ENCODE measurements at regions not wholly inside any gene's neighbourhood (a gene's known extent, or its start where the extent isn't known, plus 50 kb on each side); places are given as distances from the start of the nearest gene placed in this dataset.
"Not testable (repeated sequence)": the region's sequence is repeated elsewhere in the genome, so short reads cannot be mapped to it uniquely, and the experiment has no call there.

DNA sequence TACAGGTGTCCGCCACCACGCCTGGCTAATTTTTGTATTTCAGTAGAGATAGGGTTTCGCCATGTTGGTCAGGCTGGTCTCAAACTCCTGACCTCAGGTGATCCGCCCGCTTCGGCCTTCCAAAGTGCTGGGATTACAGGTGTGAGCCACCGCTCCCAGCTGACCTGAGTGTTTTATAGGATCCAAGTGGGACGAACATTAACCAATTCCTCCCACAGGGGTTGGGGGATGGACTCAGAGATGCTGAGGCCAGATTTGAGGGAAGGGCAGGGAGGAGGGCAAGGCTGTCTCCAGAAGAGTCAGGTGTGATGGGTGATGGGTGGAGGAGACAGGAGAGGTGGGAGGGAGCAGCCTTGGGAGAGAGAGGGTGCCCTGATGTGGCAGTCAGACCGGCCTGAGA, 65.0 kb upstream of the SMAD6 start:
- not testable (repeated sequence) for DNase-seq

DNA sequence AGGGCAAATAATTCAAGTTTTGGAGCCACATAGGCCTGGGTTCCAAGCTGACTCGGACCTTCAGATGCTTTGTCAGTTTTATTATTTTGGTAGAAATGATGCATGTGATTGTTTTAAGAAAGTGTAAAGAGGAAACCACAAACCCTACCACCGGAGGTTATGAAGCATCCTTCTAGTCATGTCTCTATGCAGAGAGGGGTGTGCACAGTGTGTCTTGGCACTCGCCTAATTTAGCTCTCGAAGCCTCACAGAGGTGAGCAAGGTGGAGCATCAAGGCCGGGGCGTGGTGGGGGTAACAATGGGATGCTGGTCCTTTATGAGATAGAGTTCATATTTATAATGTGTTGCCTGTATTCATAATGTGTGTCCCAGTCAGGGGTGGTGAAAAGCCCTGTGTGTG, 63.7 kb upstream of the SMAD6 start:
- no peak for DNase-seq

DNA sequence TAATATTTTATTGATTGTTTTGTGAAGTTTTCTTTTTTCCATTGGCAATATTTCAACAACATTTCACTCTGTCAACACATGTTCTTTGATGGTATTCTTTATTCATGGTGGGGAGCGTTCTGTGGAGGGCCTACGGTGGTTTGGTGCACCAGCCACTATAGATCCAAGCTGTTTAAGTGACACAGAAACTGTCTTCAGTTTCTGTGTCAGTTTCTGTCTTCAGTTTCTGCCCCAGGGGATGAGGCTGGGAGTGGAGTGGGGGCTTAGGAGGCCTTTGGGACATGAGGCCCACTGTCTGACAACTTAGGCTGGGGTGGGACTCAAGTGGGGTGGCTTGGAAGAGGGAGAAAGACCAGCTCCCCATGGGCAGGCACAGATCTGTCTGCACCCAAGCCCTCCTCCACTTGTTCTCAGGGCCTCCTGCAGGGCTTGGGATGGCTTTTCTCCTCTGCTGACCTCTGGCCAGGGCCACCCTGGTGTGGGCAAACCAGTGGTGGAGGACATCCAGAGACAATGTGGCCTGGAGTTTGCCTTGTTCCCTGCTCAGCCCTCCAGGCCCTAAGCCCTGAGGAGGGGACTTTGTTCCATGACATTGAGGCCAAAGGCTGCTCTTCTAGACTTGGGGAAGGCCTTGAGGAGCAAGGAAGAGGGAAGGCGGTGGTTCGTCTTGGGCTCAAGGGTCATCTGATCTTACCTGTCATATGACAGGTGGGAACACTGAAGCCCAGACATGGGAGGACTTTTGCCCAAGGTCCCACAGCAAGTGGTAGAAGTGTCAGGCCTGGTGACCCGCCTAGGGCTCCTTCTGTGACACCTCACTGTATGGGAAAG, 60.3 kb upstream of the SMAD6 start:
- no peak for DNase-seq

DNA sequence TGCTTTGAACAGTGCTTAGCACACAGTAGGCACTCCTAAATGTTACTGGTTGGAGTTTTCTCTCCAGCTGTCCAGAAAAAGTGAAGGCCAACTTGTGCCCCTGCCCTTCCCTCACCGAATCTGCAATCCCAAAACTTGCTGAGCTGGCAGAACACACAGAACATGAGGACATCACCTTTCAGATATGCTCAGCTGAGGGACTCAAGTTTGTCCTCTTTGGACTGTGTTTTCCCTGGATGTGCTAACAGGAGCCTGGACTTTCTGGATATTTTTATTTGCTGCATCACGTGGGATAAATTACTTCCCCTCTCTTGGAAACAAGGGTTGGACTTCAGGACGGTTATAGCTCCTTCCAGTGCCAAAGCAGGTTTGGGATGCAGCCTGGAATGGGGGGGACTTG, 59.5 kb upstream of the SMAD6 start:
- no peak for DNase-seq

DNA sequence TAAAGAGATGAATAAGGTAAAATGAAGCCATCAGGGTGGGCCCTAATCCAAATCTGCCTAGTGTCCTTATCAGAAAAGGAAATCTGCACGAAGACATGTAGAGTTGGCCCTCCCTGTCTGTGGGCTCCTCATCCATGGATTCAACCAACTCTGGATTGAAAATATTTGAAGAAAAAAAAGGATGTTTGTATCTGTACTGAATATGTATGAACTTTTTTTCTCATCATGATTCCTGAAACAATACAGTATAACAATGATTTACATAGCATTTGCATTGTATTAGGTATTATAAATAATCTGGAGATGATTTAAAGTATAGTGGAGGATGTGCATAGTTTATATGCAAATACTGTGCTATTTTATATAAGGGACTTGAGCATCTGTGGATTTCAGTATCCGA, 59.0 kb upstream of the SMAD6 start:
- DNase-seq: no peak

DNA sequence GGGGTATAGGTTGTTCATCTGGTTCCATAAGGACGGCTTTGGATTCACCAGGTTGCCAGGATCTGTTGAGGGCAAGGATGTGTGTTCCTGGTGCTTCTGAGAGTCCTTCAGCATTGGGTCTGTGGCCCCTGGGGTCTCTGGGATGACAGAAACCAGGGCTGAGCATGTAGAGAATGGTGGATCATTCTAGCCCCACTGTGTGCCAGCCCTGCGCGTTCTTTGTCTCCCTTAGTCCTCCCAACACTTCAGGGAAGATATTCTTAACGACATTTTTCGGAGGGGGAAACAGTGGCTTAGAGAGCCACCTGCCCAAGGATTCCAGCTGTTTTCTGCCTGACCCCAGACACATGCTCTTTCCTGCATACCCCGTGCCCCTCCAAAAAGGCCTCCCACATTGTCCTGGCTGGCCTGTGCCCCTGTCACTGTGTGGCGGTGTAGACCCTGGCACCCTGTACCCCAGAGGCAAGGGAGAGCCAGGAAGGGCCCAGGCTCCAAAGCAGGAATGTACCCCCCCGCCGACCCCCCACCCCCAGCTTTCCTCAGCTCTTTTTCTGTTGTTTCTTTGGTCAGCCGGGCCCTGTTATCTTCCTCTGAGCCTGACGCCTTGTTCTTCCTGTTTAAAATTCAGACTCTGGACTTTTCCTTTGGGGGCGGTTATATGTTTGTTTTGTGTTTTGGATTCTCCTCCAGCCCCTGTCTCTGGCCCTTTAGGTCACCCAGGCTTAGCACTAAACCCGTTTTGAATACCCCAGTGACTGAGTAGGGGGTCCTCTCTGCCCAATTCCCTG, 57.8 kb upstream of the SMAD6 start:
- no peak for DNase-seq

DNA sequence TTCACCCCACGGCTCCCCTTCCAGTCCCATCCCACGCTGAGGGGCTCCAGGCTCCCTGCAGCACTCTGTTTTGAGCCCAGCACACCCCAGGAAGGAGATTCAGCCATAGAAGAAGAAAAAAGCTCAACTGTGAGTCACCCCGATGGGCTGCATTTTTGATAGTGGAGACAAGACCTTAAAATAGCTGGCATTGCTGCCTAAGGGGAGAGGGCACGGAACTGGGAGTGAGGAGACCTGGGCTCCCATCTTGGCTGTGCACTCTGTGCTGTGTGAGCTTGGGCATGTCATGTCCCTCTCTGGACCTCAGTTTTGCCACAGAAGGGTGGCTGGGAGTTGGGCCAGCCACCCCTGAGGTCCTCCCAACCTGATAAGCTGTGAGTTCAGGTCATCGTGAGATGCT, 57.2 kb upstream of the SMAD6 start:
- DNase-seq: no peak

DNA sequence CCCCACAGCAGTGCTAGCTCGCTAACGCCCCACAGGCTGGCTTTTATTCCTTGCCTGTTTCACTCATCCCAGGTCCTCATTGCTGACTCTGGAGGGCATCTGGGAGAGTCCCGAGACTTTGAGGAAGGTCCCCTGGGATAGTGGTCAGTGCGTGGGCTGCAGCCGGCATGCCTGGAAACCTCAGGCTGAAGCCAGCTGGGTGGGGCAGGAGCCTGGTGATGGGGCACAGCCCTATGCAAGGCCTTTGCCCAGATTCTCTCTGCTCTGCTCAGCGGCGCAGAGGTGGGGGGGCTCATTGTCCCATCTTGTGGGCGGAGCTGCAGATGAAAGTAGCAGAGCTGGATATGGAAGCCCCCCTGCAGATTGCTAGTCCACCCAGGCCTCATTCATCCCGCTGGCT, 55.7 kb upstream of the SMAD6 start:
- DNase-seq: no peak

DNA sequence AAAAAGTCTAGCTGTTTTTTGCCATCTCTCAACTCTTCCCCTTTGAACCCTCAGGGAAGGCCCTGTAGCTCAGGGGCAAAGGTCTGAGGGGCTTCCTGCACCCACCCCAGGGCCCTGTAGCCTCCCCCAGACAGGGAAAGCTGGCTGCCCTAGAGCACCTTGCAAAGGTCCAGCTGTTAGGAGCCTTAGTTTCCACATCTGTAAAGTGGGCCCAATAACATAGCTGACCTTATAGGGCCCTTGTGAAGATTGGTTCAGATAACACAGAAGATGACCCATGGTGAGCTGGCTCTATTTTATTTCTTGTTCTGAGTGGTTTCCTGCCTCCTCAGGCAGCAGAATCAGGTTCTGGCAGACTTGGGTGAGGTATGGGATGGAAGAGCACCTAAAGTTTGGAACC, 55.2 kb upstream of the SMAD6 start:
- no peak for DNase-seq

DNA sequence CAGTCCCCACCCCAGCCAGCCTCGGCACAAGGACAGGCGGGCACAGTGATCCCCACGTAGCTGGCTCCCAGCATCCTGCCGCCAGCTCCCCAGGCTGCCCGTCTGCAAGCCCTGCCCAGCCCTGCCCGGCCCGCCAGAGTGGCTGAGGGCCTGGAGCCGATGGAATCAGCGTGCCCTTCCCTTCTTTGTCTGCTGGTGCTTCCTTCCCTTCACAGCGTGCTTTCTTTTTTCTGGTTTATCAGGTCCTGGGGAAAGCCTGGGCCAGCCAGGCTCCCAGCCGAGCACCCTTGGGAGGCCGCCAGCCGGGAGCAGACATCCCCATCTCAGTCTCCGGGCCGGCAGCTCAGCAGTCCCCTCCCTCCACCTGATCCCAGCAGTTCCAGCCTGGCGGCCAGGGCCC, 54.7 kb upstream of the SMAD6 start:
- DNase-seq: no peak

DNA sequence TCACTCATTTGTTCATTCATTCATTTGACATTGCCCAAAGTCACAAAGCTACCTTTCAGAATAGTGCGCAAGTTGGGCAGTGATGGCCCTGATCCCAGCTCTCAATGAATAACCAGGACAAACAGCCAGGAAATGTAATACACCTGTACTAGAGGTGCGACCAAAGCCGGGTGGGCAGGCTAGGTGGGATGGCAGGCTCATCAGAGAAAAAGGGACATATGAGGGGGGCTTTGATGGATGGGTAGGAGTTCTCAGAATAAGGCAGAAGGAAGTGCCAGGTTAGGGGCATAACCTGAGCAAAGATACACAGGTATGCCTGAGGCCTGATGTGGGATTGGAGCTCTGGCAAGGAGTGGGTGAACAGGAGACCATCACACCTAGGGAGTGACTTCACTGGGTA, 53.4 kb upstream of the SMAD6 start:
- DNase-seq: no peak

DNA sequence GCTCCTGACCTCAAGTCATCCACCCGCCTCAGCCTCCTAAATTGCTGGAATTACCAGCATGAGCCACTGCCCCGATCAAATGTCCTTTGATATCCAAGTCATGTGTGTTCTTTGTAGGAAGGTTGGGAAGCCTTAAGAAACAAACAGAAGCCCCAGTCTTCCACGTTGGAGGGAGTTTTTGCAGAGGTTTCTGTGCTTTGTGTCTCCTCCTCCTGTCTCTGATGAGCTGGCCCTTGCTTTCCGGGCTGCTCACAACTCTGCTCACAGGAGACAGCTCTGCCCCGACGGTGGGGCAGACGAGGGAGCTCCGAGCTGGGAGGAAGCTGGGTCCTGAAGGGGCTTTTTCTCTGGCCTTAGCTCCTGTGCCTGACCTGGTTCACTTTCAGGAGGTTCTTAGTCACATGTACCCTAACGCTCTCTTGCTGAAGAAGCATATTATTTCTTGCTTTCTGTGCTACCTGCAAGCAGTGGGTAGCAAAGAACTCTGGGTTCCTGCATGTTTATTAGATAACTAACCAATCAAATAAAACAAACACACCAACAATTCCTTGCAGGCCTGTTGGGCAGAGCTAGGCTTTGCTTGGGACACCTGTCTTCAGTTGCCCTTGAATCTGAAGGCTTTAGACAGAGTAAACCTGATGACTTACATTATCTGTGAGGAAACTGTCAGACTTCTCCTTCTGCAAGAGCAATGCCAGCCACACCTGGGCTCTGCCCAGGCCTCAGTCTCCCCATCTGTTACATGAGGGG, 52.6 kb upstream of the SMAD6 start:
- no peak for DNase-seq

DNA sequence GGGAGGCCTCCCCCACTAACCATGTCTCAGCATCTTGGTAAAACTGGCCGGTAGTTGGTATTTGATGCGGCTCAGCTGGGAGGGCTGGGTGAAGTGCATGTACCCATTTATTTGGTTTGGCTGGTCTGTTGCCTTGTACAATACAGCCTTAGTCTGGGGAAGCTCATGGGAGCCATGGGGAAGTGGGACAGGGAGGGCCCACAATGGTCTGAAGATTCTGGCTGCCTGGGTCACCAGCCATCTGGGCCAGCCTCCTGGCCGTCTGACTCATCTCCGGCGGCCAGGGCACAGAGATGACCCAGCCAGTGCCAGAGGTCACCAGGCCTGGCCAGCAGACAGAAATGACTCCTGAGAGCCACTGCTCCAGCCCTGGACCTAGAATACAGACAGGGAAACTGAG, 51.6 kb upstream of the SMAD6 start:
- no peak for DNase-seq

DNA sequence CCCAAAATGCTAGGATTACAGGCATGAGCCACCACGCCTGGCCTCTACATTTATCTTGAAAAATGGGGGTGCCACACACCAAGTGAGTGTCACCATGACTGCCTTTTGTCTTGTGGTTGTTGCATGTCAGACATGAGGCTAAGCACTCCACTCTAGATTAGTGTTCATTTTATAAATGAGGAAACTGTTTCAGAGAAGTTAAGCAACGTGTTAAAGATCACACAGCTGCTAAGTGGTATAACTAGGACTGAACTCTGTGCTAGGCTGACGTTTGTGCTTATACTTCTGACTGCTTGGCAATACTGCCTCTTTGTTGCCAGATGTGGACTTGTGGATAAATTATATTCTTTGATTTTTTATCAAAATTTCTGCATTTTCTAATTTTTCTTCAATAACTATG, 50.8 kb upstream of the SMAD6 start:
- DNase-seq: no peak

DNA sequence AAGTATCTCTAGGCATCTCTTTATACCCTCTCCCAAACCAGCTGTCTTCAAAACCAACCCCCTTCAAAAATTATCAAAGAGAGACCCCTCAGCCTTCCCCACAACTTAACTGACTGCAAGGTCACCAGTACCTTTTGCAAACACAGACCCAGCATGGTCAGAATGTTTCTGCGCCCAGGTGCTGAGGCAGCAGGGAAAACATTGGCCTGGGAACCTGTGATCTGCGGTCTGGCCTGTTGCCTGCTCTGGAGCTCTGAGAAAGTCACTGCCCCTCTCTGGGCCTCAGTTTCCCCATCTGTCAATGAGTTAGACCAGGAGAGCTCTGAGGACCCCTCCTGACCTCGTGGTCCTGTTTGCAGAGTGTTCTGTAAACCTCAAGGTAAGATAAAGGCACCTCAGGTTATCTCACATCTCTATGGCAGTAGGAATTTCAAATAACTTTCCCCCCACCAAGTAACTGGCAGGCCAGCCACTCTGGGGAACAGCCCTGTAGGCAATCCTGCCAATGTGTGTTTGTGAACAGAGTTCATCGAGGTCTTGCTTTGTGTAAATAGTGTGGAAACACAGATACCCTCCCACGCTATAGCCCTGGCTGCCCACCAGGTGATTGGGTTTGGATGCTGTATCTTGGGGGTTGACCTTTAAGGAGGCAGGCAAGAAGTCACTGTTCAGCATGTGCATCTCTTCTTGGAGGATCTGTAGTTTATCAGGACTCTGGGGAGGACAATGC, 50.0 kb upstream of the SMAD6 start:
- DNase-seq: no peak

Data from SIG-M5 (cell line).